ENCODE measurements at regions not wholly inside any gene's neighbourhood (a gene's known extent, or its start where the extent isn't known, plus 50 kb on each side); places are given as distances from the start of the nearest gene placed in this dataset.
"Not testable (repeated sequence)": the region's sequence is repeated elsewhere in the genome, so short reads cannot be mapped to it uniquely, and the experiment has no call there.

GRCh38 chr5:36526537-36526936 lies 79.9 kb upstream of the SLC1A3 start:
- no peak for DNase-seq

- DNase-seq = no peak
These were observed 77.8 kb upstream of the SLC1A3 start for GRCh38 chr5:36528588-36528987.

GRCh38 chr5:36529142-36529541 lies 77.3 kb upstream of the SLC1A3 start:
- DNase-seq = no peak

GRCh38 chr5:36530215-36530614 lies 76.2 kb upstream of the SLC1A3 start:
- DNase-seq = no peak

GRCh38 chr5:36531401-36531800 lies 75.0 kb upstream of the SLC1A3 start:
- DNase-seq = no peak

- no peak for DNase-seq
These were observed 71.0 kb upstream of the SLC1A3 start for GRCh38 chr5:36535378-36535777.

- DNase-seq = no peak
These were observed 70.4 kb upstream of the SLC1A3 start for GRCh38 chr5:36535859-36536615.

- DNase-seq = peak; percentile 7
These were observed 69.8 kb upstream of the SLC1A3 start for GRCh38 chr5:36536616-36537005.

GRCh38 chr5:36537724-36538123 lies 68.7 kb upstream of the SLC1A3 start:
- DNase-seq = no peak

GRCh38 chr5:36552651-36553393 lies 53.6 kb upstream of the SLC1A3 start:
- DNase-seq = no peak

- not testable (repeated sequence) for DNase-seq
These were observed 51.4 kb upstream of the SLC1A3 start for GRCh38 chr5:36555035-36555434.

All from muscle of arm (tissue), 1 donor.